Right hindlimb (tissue), 1 donor: ENCODE measurements at regions not wholly inside any gene's neighbourhood (a gene's known extent, or its start where the extent isn't known, plus 50 kb on each side); places are given as distances from the start of the nearest gene placed in this dataset.
A peak's percentile ranks its signal among the peaks of the same experiment; 100 is the strongest.
"Not testable (repeated sequence)": the region's sequence is repeated elsewhere in the genome, so short reads cannot be mapped to it uniquely, and the experiment has no call there.

Experiments used
- DNase-seq: peaks from one replicate; pipeline ENCODE4 v3.0.0-alpha.2; 2018

GRCh38 chr10:130263289-130263688 is 127.1 kb downstream of the GLRX3 start:
- DNase-seq = no peak

- no peak for DNase-seq
Observed at GRCh38 chr10:130265542-130265941, 129.4 kb downstream of the GLRX3 start.

GRCh38 chr10:130282492-130283218 is 146.5 kb downstream of the GLRX3 start:
- DNase-seq = no peak

GRCh38 chr10:130283219-130283545 is 147.0 kb downstream of the GLRX3 start:
- DNase-seq = no peak

- DNase-seq = not testable (repeated sequence)
Observed at GRCh38 chr10:130295761-130296160, 159.6 kb downstream of the GLRX3 start.

GRCh38 chr10:130300608-130301020 is 164.4 kb downstream of the GLRX3 start:
- DNase-seq = peak; percentile 42

GRCh38 chr10:130301021-130301892 is 165.1 kb downstream of the GLRX3 start:
- peak; percentile 78 for DNase-seq

- DNase-seq = no peak
Observed at GRCh38 chr10:130326954-130327353, 190.8 kb downstream of the GLRX3 start.

GRCh38 chr10:130329792-130330191 is 193.6 kb downstream of the GLRX3 start:
- DNase-seq = no peak

- no peak for DNase-seq
Observed at GRCh38 chr10:130333185-130333584, 197.0 kb downstream of the GLRX3 start.

- no peak for DNase-seq
Observed at GRCh38 chr10:130335336-130335735, 199.1 kb downstream of the GLRX3 start.

- DNase-seq = no peak
Observed at GRCh38 chr10:130336617-130337304, 200.6 kb downstream of the GLRX3 start.

- no peak for DNase-seq
Observed at GRCh38 chr10:130337305-130337640, 201.1 kb downstream of the GLRX3 start.

- no peak for DNase-seq
Observed at GRCh38 chr10:130337696-130338635, 201.8 kb downstream of the GLRX3 start.

GRCh38 chr10:130338636-130339024 is 202.4 kb downstream of the GLRX3 start:
- DNase-seq = no peak

- DNase-seq = no peak
Observed at GRCh38 chr10:130339091-130339490, 202.9 kb downstream of the GLRX3 start.

- no peak for DNase-seq
Observed at GRCh38 chr10:130339911-130340310, 203.7 kb downstream of the GLRX3 start.

- no peak for DNase-seq
Observed at GRCh38 chr10:130340816-130341215, 204.6 kb downstream of the GLRX3 start.

GRCh38 chr10:130341356-130341755 is 205.2 kb downstream of the GLRX3 start:
- no peak for DNase-seq

GRCh38 chr10:130345728-130346127 is 209.5 kb downstream of the GLRX3 start:
- DNase-seq = no peak

GRCh38 chr10:130350996-130351395 is 214.8 kb downstream of the GLRX3 start:
- DNase-seq = no peak

- DNase-seq = no peak
Observed at GRCh38 chr10:130351466-130352290, 215.5 kb downstream of the GLRX3 start.
